HG02973 (cell line): ENCODE measurements at regions not wholly inside any gene's neighbourhood (a gene's known extent, or its start where the extent isn't known, plus 50 kb on each side); places are given as distances from the start of the nearest gene placed in this dataset.
"Not testable (repeated sequence)": the region's sequence is repeated elsewhere in the genome, so short reads cannot be mapped to it uniquely, and the experiment has no call there.

Experiments used
- ATAC-seq: cut with Tn5 transposase; IDR thresholded peaks from one replicate; pipeline ENCODE4 v1.9.1; 2021; ENCODE audit warnings: moderate library complexity; ENCODE audit not compliant: unreplicated experiment

- ATAC-seq, result not testable (repeated sequence)
Observed at GRCh38 chr5:12667818-12668217, 763.6 kb upstream of the CTNND2 start.

- ATAC-seq, result not testable (repeated sequence)
Observed at GRCh38 chr5:12665772-12666171, 761.5 kb upstream of the CTNND2 start.

- no peak for ATAC-seq
Observed at GRCh38 chr5:12662545-12663314, 758.5 kb upstream of the CTNND2 start.

GRCh38 chr5:12661617-12662370 is 757.5 kb upstream of the CTNND2 start:
- no peak for ATAC-seq

- ATAC-seq, result not testable (repeated sequence)
Observed at GRCh38 chr5:12660279-12661107, 756.2 kb upstream of the CTNND2 start.

- ATAC-seq, result no peak
Observed at GRCh38 chr5:12659686-12660085, 755.4 kb upstream of the CTNND2 start.

- ATAC-seq, result no peak
Observed at GRCh38 chr5:12658871-12659446, 754.7 kb upstream of the CTNND2 start.

- ATAC-seq, result not testable (repeated sequence)
Observed at GRCh38 chr5:12657914-12658474, 753.7 kb upstream of the CTNND2 start.

GRCh38 chr5:12655675-12656074 is 751.4 kb upstream of the CTNND2 start:
- ATAC-seq, result no peak

GRCh38 chr5:12652201-12652600 is 748.0 kb upstream of the CTNND2 start:
- ATAC-seq, result no peak

GRCh38 chr5:12648558-12648957 is 744.3 kb upstream of the CTNND2 start:
- ATAC-seq, result no peak

GRCh38 chr5:12647613-12648012 is 743.4 kb upstream of the CTNND2 start:
- no peak for ATAC-seq

- ATAC-seq, result no peak
Observed at GRCh38 chr5:12645582-12645981, 741.3 kb upstream of the CTNND2 start.

- no peak for ATAC-seq
Observed at GRCh38 chr5:12636209-12636608, 732.0 kb upstream of the CTNND2 start.

GRCh38 chr5:12626556-12626955 is 722.3 kb upstream of the CTNND2 start:
- ATAC-seq, result no peak

GRCh38 chr5:12625667-12626263 is 721.5 kb upstream of the CTNND2 start:
- ATAC-seq, result no peak

GRCh38 chr5:12624776-12625560 is 720.7 kb upstream of the CTNND2 start:
- no peak for ATAC-seq

GRCh38 chr5:12623408-12623807 is 719.2 kb upstream of the CTNND2 start:
- no peak for ATAC-seq

GRCh38 chr5:12616093-12616492 is 711.8 kb upstream of the CTNND2 start:
- no peak for ATAC-seq
